Suprapubic skin (tissue), 4 donors: ENCODE measurements at regions not wholly inside any gene's neighbourhood (a gene's known extent, or its start where the extent isn't known, plus 50 kb on each side); places are given as distances from the start of the nearest gene placed in this dataset.

ENCODE experiments used
- CTCF ChIP-seq, 2 donors: fragments of 200-600 bp in 1 of 2; fragments of 450-650 bp in 1 of 2; sonication (generic) in 1 of 2; IDR thresholded peaks; one replicate each; pipeline ENCODE4 v1.5.1; 2016 to 2019; ENCODE audit warnings: antibody characterized with exemption in 2 of 2, mild to moderate bottlenecking in 1 of 2, moderate library complexity in 1 of 2
- EP300 ChIP-seq: sonication (generic); formaldehyde crosslinking; IDR thresholded peaks from one replicate; pipeline ENCODE4 v1.6.1; 2017; ENCODE audit warnings: antibody characterized with exemption
- POLR2AphosphoS5 ChIP-seq, 3 donors: sonication (generic); formaldehyde crosslinking; IDR thresholded peaks; one replicate each; pipeline ENCODE4 v1.6.1; 2017; ENCODE audit warnings: antibody characterized with exemption in 3 of 3

- no peak for TF ChIP-seq CTCF (IDR thresholded peaks at IDR 0.05)
- no peak for TF ChIP-seq EP300
- no peak for TF ChIP-seq POLR2AphosphoS5 (IDR thresholded peaks at IDR 0.05)
Observed at GRCh38 chr2:48049371-48049770, 143.1 kb upstream of the FBXO11 start.
